Lower leg skin (tissue), 3 donors: ENCODE measurements at regions not wholly inside any gene's neighbourhood (a gene's known extent, or its start where the extent isn't known, plus 50 kb on each side); places are given as distances from the start of the nearest gene placed in this dataset.

ENCODE experiments used
- POLR2A ChIP-seq, 2 donors: fragments of 450-650 bp; IDR thresholded peaks; one replicate each; pipeline ENCODE4 v1.6.1; 2016 to 2017; ENCODE audit warnings: antibody characterized with exemption in 2 of 2, mild to moderate bottlenecking in 1 of 2, moderate library complexity in 1 of 2
- TF ChIP-seq, protein P1 (sequence below), 3 donors: fragments of 450-650 bp; IDR thresholded peaks; one replicate each; pipeline ENCODE4 v1.5.1; 2016; ENCODE audit warnings: antibody characterized with exemption in 3 of 3, mild to moderate bottlenecking in 3 of 3, moderate library complexity in 2 of 3

DNA sequence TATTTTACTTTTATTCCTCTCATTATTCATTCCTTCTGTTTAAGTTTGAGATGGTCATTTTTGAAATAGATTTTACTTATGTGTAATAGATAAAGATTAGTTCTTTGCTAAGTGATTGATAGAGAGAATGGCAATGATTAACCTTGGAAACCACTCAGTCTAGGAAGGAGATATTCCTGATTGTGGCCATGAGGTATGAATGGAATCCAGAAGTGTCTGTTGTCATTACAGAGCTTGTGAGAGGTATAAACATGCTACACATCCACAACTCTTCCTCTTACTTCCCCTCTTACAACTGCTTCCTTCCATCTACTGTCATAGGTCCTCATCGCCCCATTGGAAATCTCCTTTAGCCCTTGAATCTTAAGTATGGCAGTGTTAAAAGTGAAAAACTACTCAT lies 988.8 kb upstream of the B3GALT2 start:
- TF ChIP-seq, protein P1, sequence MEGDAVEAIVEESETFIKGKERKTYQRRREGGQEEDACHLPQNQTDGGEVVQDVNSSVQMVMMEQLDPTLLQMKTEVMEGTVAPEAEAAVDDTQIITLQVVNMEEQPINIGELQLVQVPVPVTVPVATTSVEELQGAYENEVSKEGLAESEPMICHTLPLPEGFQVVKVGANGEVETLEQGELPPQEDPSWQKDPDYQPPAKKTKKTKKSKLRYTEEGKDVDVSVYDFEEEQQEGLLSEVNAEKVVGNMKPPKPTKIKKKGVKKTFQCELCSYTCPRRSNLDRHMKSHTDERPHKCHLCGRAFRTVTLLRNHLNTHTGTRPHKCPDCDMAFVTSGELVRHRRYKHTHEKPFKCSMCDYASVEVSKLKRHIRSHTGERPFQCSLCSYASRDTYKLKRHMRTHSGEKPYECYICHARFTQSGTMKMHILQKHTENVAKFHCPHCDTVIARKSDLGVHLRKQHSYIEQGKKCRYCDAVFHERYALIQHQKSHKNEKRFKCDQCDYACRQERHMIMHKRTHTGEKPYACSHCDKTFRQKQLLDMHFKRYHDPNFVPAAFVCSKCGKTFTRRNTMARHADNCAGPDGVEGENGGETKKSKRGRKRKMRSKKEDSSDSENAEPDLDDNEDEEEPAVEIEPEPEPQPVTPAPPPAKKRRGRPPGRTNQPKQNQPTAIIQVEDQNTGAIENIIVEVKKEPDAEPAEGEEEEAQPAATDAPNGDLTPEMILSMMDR (IDR thresholded peaks at IDR 0.05) = no peak
- no peak for TF ChIP-seq POLR2A (IDR thresholded peaks at IDR 0.05)
